ENCODE measurements at regions not wholly inside any gene's neighbourhood (a gene's known extent, or its start where the extent isn't known, plus 50 kb on each side); places are given as distances from the start of the nearest gene placed in this dataset.

- peaks cover 10% of the 10 kb centered on the region for H3K27me3 Mint-ChIP-seq
- H3K4me1 Mint-ChIP-seq: no peaks in the 10 kb centered on the region
- no peak overlapping the region for H3K27ac Mint-ChIP-seq
- ATAC-seq: no peak
- no peak for DNase-seq
- peaks cover 0 to 13% of the 10 kb centered on the region in 2 donors for H3K9me3 Mint-ChIP-seq
- H3K4me3 Mint-ChIP-seq: no peak overlapping the region
Observed at GRCh38 chr17:65455154-65455971, 106.1 kb downstream of the AXIN2 start.

DNA sequence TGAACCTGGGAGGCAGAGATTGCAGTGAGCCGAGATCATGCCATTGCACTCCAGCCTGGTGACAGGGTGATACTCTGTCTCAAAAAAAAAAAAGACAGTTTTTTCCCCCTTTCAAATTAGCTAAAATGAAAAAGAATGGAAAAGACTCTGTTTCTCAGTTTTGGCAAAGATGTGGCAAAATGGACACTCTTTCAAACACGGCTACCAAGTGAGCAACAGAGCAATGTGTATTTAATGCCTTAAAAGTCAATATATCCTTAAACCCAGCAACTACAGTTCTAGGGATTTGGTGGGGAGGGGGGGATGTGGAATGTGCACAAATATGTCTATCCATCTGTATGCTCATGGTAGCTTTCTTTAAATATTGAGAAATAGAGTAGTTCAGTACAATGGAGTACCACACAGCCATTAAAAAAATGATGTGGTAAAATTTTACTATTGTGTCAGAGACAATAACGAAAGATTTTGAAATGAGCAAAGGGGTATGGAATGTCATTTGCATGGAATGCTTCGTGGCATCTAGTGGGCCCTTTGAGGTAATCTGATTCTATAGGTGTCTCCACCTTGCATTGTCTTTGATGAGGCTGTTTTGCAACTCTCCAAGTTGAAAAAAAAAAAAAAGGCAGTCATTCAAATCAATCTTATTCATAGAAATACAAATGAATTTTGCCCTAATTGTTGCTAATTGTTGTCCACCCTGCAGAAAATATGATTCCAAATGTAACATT is 108.1 kb downstream of the AXIN2 start:
- DNase-seq: no peak
- peaks cover 0 to 13% of the 10 kb centered on the region in 2 donors for H3K9me3 Mint-ChIP-seq
- H3K27ac Mint-ChIP-seq: no peak overlapping the region
- H3K27me3 Mint-ChIP-seq: peaks cover 5% of the 10 kb centered on the region
- no peak for ATAC-seq
- H3K4me1 Mint-ChIP-seq: no peaks in the 10 kb centered on the region
- no peak overlapping the region for H3K4me3 Mint-ChIP-seq

- Mint-ChIP-seq H3K27ac (no peak overlapping the region), H3K4me1 (no peaks in the 10 kb centered on the region), H3K4me3 (no peak overlapping the region), H3K27me3 (peaks cover 11% of the 10 kb centered on the region), H3K9me3 (peaks cover 0 to 13% of the 10 kb centered on the region in 2 donors)
- no peak for DNase-seq
- ATAC-seq: no peak
Observed at GRCh38 chr17:65449495-65449894, 112.0 kb downstream of the AXIN2 start.

GRCh38 chr17:65447823-65448222 is 113.6 kb downstream of the AXIN2 start:
- Mint-ChIP-seq H3K4me1 (no peaks in the 10 kb centered on the region), H3K27ac (no peak overlapping the region), H3K9me3 (peaks cover 0 to 13% of the 10 kb centered on the region in 2 donors), H3K27me3 (peaks cover 11% of the 10 kb centered on the region), H3K4me3 (no peak overlapping the region)
- DNase-seq (no peak), ATAC-seq (no peak)

DNA sequence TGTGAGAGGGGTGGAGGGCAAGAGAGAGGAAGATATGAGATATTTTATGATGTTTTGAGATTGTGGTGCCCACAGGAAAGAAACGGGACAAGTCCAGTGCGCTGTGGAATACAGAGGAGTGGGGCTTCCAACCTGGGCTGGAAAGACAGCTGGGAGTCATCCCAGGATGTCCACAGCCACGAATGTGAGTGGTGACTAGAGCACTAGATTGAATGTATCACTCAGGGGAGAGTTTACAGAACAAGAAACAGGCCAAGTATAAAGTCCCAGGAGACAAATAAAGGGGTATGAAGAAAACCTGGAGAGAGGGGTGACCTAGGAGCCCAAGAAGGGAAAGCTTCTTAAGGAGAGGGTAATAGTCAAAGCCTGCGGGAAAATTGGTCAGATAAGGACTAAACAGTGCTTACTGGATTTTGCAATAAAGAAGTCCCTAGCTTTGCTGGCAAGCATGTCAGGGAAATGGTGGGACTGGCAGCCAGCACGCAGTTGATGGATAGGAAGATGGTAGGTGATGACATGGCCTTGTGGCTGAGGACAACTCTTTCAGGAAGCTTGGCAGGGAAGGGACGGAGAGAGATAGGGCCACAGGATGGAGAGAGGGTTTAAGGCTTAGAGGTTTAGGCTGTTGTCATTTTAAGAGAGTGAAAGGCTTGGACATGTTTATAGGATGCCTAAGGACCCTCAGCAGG is 114.5 kb downstream of the AXIN2 start:
- Mint-ChIP-seq H3K27ac (peak overlapping the region in 1 of 2 donors; percentile 0), H3K4me1 (no peaks in the 10 kb centered on the region), H3K4me3 (no peak overlapping the region), H3K9me3 (peaks cover 0 to 6% of the 10 kb centered on the region in 2 donors), H3K27me3 (peaks cover 11% of the 10 kb centered on the region)
- no peak for ATAC-seq
- no peak for DNase-seq

- no peak for DNase-seq
- Mint-ChIP-seq H3K27ac (no peak overlapping the region), H3K9me3 (peaks cover 0 to under 1% of the 10 kb centered on the region in 2 donors), H3K27me3 (peaks cover 11% of the 10 kb centered on the region), H3K4me1 (no peaks in the 10 kb centered on the region), H3K4me3 (no peak overlapping the region)
- no peak for ATAC-seq
Observed at GRCh38 chr17:65446043-65446442, 115.4 kb downstream of the AXIN2 start.

DNA sequence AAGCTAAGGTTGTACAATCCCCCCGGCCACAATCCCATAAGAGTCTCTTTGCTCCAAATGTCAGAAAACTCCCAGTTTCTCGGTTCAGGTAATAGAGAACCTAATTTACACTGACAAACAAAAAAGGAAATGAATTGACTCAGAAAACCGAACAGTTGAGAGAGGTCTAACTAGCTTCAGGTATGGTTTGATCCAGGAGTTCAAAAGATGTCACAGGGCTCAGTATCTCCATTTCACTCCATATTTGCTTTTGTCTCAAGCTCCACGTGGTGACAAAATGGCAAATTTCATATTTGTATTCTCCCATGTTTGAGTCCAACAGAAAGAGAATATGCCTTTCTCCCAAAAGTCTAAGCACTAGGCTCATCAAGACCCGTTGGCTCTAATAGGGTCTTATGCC is 117.4 kb downstream of the AXIN2 start:
- Mint-ChIP-seq H3K27ac (no peak overlapping the region), H3K4me3 (no peak overlapping the region)

GRCh38 chr17:65442691-65443090 is 118.8 kb downstream of the AXIN2 start:
- ATAC-seq (no peak), DNase-seq (no peak)
- H3K4me1 Mint-ChIP-seq: no peaks in the 10 kb centered on the region
- H3K4me3 Mint-ChIP-seq: no peak overlapping the region
- H3K27ac Mint-ChIP-seq: no peak overlapping the region
- H3K27me3 Mint-ChIP-seq: peaks cover 34% of the 10 kb centered on the region
- no peaks in the 10 kb centered on the region for H3K9me3 Mint-ChIP-seq

More for the DNA sequence above, 117.4 kb downstream of the AXIN2 start:
- H3K4me1 Mint-ChIP-seq: no peaks in the 10 kb centered on the region
- ATAC-seq: no peak
- H3K9me3 Mint-ChIP-seq: no peaks in the 10 kb centered on the region
- H3K27me3 Mint-ChIP-seq: peaks cover 22% of the 10 kb centered on the region
- DNase-seq: no peak

DNA sequence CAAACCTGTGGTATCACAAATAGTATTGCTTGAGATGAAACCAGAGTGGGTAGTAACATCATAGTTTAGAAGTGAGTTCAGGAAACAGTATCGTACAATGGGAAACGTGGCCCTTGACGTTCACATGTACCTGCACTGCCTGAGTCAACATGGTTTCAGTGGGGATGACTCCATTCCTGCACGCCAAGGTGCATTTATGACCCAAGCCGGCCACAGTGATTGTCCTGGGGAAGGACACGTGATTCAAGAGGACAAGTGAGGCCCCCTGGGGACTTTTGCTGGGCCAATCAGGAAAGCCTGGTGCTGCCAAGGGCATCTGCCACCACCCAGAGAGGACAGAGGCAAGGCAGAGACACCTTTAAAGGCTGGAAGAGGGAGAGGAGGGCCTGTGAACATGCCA is 119.2 kb downstream of the AXIN2 start:
- DNase-seq: no peak
- Mint-ChIP-seq H3K4me3 (no peak overlapping the region), H3K27me3 (peaks cover 34% of the 10 kb centered on the region), H3K27ac (no peak overlapping the region), H3K9me3 (no peaks in the 10 kb centered on the region), H3K4me1 (no peaks in the 10 kb centered on the region)
- no peak for ATAC-seq

- peaks cover 35% of the 10 kb centered on the region for H3K27me3 Mint-ChIP-seq
- no peak overlapping the region for H3K27ac Mint-ChIP-seq
- H3K4me1 Mint-ChIP-seq: no peaks in the 10 kb centered on the region
Observed at GRCh38 chr17:65441053-65441605, 120.3 kb downstream of the AXIN2 start.

GRCh38 chr17:65438708-65439294 is 122.6 kb downstream of the AXIN2 start:
- H3K4me3 Mint-ChIP-seq: no peak overlapping the region
- H3K9me3 Mint-ChIP-seq: no peaks in the 10 kb centered on the region
- peak overlapping the region in 1 of 2 donors; percentile 1 for H3K27ac Mint-ChIP-seq
- ATAC-seq: no peak
- peaks cover 31% of the 10 kb centered on the region for H3K27me3 Mint-ChIP-seq
- no peak for DNase-seq
- H3K4me1 Mint-ChIP-seq: peaks cover 6% of the 10 kb centered on the region

More at GRCh38 chr17:65441053-65441605, 120.3 kb downstream of the AXIN2 start:
- no peak overlapping the region for H3K4me3 Mint-ChIP-seq
- ATAC-seq (no peak), DNase-seq (no peak)
- H3K9me3 Mint-ChIP-seq: no peaks in the 10 kb centered on the region

GRCh38 chr17:65438173-65438572 is 123.3 kb downstream of the AXIN2 start:
- H3K4me3 Mint-ChIP-seq: no peak overlapping the region
- peaks cover 31% of the 10 kb centered on the region for H3K27me3 Mint-ChIP-seq

GRCh38 chr17:65436871-65437270 is 124.6 kb downstream of the AXIN2 start:
- DNase-seq (no peak), ATAC-seq (no peak)
- H3K4me3 Mint-ChIP-seq: no peak overlapping the region
- peaks cover 7 to 8% of the 10 kb centered on the region in 2 donors for H3K9me3 Mint-ChIP-seq
- peaks cover 15% of the 10 kb centered on the region for H3K4me1 Mint-ChIP-seq
- H3K27ac Mint-ChIP-seq: no peak overlapping the region
- H3K27me3 Mint-ChIP-seq: peaks cover 31% of the 10 kb centered on the region

More at GRCh38 chr17:65438173-65438572, 123.3 kb downstream of the AXIN2 start:
- no peak for DNase-seq
- Mint-ChIP-seq H3K9me3 (no peaks in the 10 kb centered on the region), H3K27ac (no peak overlapping the region), H3K4me1 (peaks cover 13% of the 10 kb centered on the region)
- no peak for ATAC-seq

DNA sequence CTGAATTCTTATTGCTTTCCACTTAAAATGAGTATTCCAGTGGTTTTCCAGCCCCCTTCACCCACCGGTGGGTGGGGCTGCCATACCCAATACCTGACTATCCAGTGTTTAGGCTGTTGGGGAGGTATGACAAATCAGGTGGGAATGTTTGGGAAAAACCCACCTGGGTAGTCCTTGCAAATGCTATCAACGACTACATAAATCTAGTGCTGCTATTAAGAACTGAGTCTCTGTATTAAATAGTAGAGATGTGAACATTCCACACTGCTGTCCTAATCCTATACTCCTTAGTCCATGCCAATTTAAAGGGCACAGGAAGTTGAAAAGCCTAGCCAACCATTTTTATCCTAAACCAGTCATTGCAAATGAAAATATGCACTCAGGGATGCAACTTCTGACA is 126.6 kb downstream of the AXIN2 start:
- H3K4me1 Mint-ChIP-seq: peaks cover 24% of the 10 kb centered on the region
- H3K27ac Mint-ChIP-seq: no peak overlapping the region
- H3K27me3 Mint-ChIP-seq: peaks cover 28% of the 10 kb centered on the region

DNA sequence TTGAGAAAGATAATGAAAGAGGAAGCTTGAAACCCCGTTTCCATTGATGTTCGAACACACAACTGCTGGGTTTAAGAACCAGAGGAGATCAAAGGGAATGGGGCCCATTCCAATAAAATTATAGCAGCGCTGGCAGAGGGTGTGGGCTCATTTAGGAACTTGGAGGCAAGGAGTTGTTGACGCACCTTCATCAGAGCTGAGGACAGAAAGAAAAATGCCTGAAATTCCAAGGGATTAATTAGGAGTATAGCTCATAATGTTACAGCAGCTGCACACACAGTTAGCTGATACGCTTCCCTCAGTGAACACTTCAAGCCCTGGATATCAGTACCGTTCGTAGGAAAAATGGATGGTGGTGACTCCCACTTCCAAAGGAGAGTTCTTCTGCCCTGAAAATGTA is 127.2 kb downstream of the AXIN2 start:
- Mint-ChIP-seq H3K4me3 (no peak overlapping the region), H3K9me3 (peaks cover 19 to 26% of the 10 kb centered on the region in 2 donors), H3K27ac (no peak overlapping the region), H3K4me1 (peaks cover 30% of the 10 kb centered on the region), H3K27me3 (peaks cover 22% of the 10 kb centered on the region)
- ATAC-seq (no peak), DNase-seq (no peak)

More for the DNA sequence above, 126.6 kb downstream of the AXIN2 start:
- H3K9me3 Mint-ChIP-seq: peaks cover 19 to 20% of the 10 kb centered on the region in 2 donors
- H3K4me3 Mint-ChIP-seq: no peak overlapping the region
- DNase-seq (no peak), ATAC-seq (no peak)

Data from stimulated activated naive CD8-positive, alpha-beta T cell treated with anti-CD3 and anti-CD28 coated beads, Interleukin-15, amount 100 ng/mL, for 72 hours (primary cell).